SK-N-SH treated with all-trans-retinoic acid at 6 μM for 48 hours (cell line): ENCODE measurements at regions not wholly inside any gene's neighbourhood (a gene's known extent, or its start where the extent isn't known, plus 50 kb on each side); places are given as distances from the start of the nearest gene placed in this dataset.

Experiments
- ATAC-seq: fragments of 200-7000 bp; cut with Tn5 transposase; 3 replicates; pipeline ENCODE4 v1.9.1; 2020; ENCODE audit warnings: mild to moderate bottlenecking, moderate library complexity
- ARNTL ChIP-seq: fragments of 450-650 bp; formaldehyde crosslinking; IDR thresholded peaks from 2 replicates; pipeline ENCODE4 v1.5.0; 2020; ENCODE audit warnings: low read depth, mild to moderate bottlenecking, moderate library complexity, borderline replicate concordance
- BACH2 ChIP-seq: fragments of 250-450 bp; sonication (Bioruptor Pico); IDR thresholded peaks from 2 replicates; pipeline ENCODE4 v1.9.0; 2021; ENCODE audit warnings: mild to moderate bottlenecking, borderline replicate concordance
- CSDC2 ChIP-seq: fragments of 250-450 bp; sonication (Bioruptor Pico); IDR thresholded peaks from 2 replicates; pipeline ENCODE4 v1.5.0; 2020; ENCODE audit warnings: mild to moderate bottlenecking, moderate library complexity
- ESRRG ChIP-seq: fragments of 250-450 bp; sonication (Bioruptor Pico); IDR thresholded peaks from 2 replicates; pipeline ENCODE4 v1.6.1; 2021; ENCODE audit warnings: mild to moderate bottlenecking
- GLIS3 ChIP-seq: fragments of 250-450 bp; sonication (Bioruptor Pico); IDR thresholded peaks from 2 replicates; pipeline ENCODE4 v1.5.0; 2020; ENCODE audit warnings: mild to moderate bottlenecking, moderate library complexity
- OSR1 ChIP-seq: fragments of 250-450 bp; sonication (Bioruptor Pico); IDR thresholded peaks from 2 replicates; pipeline ENCODE4 v1.8.0; 2022; ENCODE audit warnings: moderate library complexity, mild to moderate bottlenecking, inconsistent platforms
- PPARA ChIP-seq: fragments of 250-450 bp; sonication (Bioruptor Pico); IDR thresholded peaks from 2 replicates; pipeline ENCODE4 v1.5.0; 2020; ENCODE audit warnings: mild to moderate bottlenecking, borderline replicate concordance
- RARB ChIP-seq: fragments of 250-450 bp; sonication (Bioruptor Pico); IDR thresholded peaks from 2 replicates; pipeline ENCODE4 v1.8.0; 2021; ENCODE audit warnings: mild to moderate bottlenecking, moderate library complexity
- SNAI2 ChIP-seq: fragments of 250-450 bp; sonication (Bioruptor Pico); IDR thresholded peaks from 2 replicates; pipeline ENCODE4 v1.5.0; 2020; ENCODE audit warnings: mild to moderate bottlenecking, moderate library complexity
- TCF4 ChIP-seq: fragments of 250-450 bp; sonication (Bioruptor Pico); IDR thresholded peaks from 2 replicates; pipeline ENCODE4 v1.8.0; 2021; ENCODE audit warnings: mild to moderate bottlenecking, moderate library complexity, borderline replicate concordance
- TOX ChIP-seq: fragments of 250-450 bp; sonication (Bioruptor Pico); IDR thresholded peaks from 2 replicates; pipeline ENCODE4 v1.8.0; 2021; ENCODE audit warnings: mild to moderate bottlenecking, moderate library complexity, borderline replicate concordance
- ZC3H10 ChIP-seq: fragments of 250-450 bp; sonication (Bioruptor Pico); IDR thresholded peaks from 2 replicates; pipeline ENCODE4 v1.5.1; 2021; ENCODE audit warnings: mild to moderate bottlenecking, moderate library complexity
- ZFP3 ChIP-seq: fragments of 250-450 bp; sonication (Bioruptor Pico); IDR thresholded peaks from 2 replicates; pipeline ENCODE4 v1.5.0; 2020; ENCODE audit warnings: mild to moderate bottlenecking, moderate library complexity
- ZFP30 ChIP-seq: fragments of 450-650 bp; formaldehyde crosslinking; IDR thresholded peaks from 2 replicates; pipeline ENCODE4 v1.5.0; 2022; ENCODE audit warnings: mild to moderate bottlenecking, moderate library complexity
- ZNF565 ChIP-seq: fragments of 450-650 bp; formaldehyde crosslinking; conservative IDR thresholded peaks from 2 replicates; pipeline ENCODE4 v1.5.0; 2020; ENCODE audit warnings: low read depth, mild to moderate bottlenecking, moderate library complexity
- ZNF70 ChIP-seq: fragments of 450-650 bp; formaldehyde crosslinking; IDR thresholded peaks from 2 replicates; pipeline ENCODE4 v1.5.0; 2020; ENCODE audit warnings: mild to moderate bottlenecking, moderate library complexity
- TF ChIP-seq, protein P1 (sequence below): fragments of 250-450 bp; sonication (Bioruptor Pico); IDR thresholded peaks from 2 replicates; pipeline ENCODE4 v1.5.1; 2021; ENCODE audit warnings: mild to moderate bottlenecking, moderate library complexity
- TF ChIP-seq, protein P2 (sequence below): fragments of 250-450 bp; sonication (Bioruptor Pico); IDR thresholded peaks from 2 replicates; pipeline ENCODE4 v1.8.0; 2020; ENCODE audit warnings: mild to moderate bottlenecking, moderate library complexity, borderline replicate concordance
- TF ChIP-seq, protein P3 (sequence below): fragments of 250-450 bp; sonication (Bioruptor Pico); IDR thresholded peaks from 2 replicates; pipeline ENCODE4 v1.8.0; 2021; ENCODE audit warnings: low read depth, mild to moderate bottlenecking, moderate library complexity, borderline replicate concordance
- TF ChIP-seq, protein P4 (sequence below): fragments of 250-450 bp; sonication (Bioruptor Pico); IDR thresholded peaks from 2 replicates; pipeline ENCODE4 v1.5.0; 2020; ENCODE audit warnings: mild to moderate bottlenecking, moderate library complexity

DNA sequence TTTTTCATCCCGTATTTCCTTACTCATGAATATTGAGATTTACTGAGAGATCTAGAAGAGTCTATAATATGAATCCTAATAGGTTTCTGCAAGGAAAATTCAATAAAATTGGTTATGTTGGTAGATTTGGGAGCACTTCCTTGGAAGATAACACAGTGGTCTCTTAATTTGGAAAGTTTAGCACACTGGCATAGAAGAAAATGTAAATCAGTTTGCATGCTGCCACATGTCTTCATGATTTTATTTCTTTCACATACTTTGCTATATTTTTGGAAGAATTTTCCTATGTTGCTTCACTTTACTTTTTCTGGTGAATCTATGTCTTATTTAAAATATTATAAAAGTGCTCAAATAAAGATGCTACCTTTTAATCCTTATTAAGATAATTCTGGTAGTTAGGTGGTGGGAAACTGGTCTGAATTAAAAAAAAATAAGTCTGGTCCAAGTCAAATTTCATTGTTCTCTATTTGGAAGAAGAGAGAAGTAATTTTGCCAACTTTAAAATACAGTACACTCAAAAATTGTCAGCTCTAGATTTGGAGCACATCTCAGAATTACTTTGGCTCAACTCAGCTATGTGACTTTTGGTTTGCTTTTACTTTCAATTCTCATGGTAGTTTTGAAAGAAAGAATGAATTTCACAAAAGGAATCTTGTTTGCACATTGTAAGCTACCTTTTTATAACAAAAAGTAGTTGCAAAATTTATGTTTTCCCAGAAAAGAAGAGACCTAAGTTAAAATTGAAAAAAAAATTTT lies 197.3 kb downstream of the CENPW start:
- ATAC-seq: no peak
- TF ChIP-seq CSDC2 (CRISPR knock-in tag): no peak
- TF ChIP-seq, all 23 proteins: peak for 0

DNA sequence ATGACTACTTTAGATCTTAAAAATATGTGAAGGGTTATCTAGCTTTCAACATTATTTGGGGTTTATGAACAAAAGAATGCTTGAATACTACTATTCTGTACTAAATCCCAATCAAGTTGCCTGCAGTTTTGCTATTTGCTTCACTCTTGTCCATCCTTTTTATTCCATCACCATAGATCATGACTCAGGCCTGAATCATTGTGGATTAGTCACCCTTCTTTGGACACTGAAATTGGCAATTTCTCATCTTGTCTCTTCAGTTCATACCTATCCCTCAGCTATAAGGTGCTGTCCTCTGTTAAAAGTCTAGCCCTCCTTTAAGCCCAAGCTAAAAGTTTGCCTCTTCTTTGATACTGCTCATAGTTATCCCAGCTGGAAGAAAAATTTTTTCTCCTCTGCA lies 199.1 kb downstream of the CENPW start:
- TF ChIP-seq ARNTL: no peak
- TF ChIP-seq ZFP3 (CRISPR knock-in tag): no peak
- TF ChIP-seq, protein P1, sequence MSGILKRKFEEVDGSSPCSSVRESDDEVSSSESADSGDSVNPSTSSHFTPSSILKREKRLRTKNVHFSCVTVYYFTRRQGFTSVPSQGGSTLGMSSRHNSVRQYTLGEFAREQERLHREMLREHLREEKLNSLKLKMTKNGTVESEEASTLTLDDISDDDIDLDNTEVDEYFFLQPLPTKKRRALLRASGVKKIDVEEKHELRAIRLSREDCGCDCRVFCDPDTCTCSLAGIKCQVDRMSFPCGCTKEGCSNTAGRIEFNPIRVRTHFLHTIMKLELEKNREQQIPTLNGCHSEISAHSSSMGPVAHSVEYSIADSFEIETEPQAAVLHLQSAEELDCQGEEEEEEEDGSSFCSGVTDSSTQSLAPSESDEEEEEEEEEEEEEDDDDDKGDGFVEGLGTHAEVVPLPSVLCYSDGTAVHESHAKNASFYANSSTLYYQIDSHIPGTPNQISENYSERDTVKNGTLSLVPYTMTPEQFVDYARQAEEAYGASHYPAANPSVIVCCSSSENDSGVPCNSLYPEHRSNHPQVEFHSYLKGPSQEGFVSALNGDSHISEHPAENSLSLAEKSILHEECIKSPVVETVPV (CRISPR knock-in tag): no peak
- TF ChIP-seq ZNF70 (CRISPR knock-in tag): no peak
- TF ChIP-seq TCF4: no peak
- TF ChIP-seq ZFP30 (CRISPR knock-in tag): no peak
- TF ChIP-seq RARB: no peak
- TF ChIP-seq, protein P2, sequence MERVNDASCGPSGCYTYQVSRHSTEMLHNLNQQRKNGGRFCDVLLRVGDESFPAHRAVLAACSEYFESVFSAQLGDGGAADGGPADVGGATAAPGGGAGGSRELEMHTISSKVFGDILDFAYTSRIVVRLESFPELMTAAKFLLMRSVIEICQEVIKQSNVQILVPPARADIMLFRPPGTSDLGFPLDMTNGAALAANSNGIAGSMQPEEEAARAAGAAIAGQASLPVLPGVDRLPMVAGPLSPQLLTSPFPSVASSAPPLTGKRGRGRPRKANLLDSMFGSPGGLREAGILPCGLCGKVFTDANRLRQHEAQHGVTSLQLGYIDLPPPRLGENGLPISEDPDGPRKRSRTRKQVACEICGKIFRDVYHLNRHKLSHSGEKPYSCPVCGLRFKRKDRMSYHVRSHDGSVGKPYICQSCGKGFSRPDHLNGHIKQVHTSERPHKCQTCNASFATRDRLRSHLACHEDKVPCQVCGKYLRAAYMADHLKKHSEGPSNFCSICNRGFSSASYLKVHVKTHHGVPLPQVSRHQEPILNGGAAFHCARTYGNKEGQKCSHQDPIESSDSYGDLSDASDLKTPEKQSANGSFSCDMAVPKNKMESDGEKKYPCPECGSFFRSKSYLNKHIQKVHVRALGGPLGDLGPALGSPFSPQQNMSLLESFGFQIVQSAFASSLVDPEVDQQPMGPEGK (CRISPR knock-in tag): no peak
- TF ChIP-seq ZC3H10 (CRISPR knock-in tag): no peak
- TF ChIP-seq OSR1 (CRISPR knock-in tag): no peak
- no peak for TF ChIP-seq BACH2 (CRISPR knock-in tag)
- TF ChIP-seq PPARA: no peak
- TF ChIP-seq, protein P3, sequence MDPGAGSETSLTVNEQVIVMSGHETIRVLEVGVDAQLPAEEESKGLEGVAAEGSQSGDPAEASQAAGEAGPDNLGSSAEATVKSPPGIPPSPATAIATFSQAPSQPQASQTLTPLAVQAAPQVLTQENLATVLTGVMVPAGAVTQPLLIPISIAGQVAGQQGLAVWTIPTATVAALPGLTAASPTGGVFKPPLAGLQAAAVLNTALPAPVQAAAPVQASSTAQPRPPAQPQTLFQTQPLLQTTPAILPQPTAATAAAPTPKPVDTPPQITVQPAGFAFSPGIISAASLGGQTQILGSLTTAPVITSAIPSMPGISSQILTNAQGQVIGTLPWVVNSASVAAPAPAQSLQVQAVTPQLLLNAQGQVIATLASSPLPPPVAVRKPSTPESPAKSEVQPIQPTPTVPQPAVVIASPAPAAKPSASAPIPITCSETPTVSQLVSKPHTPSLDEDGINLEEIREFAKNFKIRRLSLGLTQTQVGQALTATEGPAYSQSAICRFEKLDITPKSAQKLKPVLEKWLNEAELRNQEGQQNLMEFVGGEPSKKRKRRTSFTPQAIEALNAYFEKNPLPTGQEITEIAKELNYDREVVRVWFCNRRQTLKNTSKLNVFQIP: no peak
- TF ChIP-seq SNAI2: no peak
- no peak for TF ChIP-seq ZNF565 (CRISPR knock-in tag)
- TF ChIP-seq CSDC2 (CRISPR knock-in tag): no peak
- TF ChIP-seq GLIS3 (CRISPR knock-in tag): no peak
- no peak for TF ChIP-seq ESRRG
- ATAC-seq: peak; percentile 16; the same call in 1 of the 3 replicates

DNA sequence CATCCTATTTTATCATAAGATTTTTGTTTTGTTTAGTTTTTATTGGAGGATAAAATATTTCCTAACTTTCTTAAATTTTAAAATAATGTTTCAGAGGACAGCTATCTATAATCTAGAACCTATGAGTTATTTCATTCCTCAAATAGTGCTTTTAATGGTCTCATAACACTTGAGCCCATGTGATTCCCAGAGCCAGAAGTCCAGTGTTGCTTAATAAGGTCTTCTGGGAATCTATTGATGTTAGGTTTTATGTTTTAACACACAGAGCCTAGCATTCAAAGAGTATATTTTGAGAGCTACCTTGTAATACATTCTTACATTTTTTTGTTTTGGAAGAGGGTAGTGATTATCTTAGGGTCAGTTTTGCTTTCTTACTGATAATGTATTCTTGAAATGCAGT lies 200.2 kb downstream of the CENPW start:
- ATAC-seq: no peak
- TF ChIP-seq ESRRG: no peak
- no peak for TF ChIP-seq ZFP3 (CRISPR knock-in tag)
- no peak for TF ChIP-seq ZC3H10 (CRISPR knock-in tag)
- TF ChIP-seq, protein P4, sequence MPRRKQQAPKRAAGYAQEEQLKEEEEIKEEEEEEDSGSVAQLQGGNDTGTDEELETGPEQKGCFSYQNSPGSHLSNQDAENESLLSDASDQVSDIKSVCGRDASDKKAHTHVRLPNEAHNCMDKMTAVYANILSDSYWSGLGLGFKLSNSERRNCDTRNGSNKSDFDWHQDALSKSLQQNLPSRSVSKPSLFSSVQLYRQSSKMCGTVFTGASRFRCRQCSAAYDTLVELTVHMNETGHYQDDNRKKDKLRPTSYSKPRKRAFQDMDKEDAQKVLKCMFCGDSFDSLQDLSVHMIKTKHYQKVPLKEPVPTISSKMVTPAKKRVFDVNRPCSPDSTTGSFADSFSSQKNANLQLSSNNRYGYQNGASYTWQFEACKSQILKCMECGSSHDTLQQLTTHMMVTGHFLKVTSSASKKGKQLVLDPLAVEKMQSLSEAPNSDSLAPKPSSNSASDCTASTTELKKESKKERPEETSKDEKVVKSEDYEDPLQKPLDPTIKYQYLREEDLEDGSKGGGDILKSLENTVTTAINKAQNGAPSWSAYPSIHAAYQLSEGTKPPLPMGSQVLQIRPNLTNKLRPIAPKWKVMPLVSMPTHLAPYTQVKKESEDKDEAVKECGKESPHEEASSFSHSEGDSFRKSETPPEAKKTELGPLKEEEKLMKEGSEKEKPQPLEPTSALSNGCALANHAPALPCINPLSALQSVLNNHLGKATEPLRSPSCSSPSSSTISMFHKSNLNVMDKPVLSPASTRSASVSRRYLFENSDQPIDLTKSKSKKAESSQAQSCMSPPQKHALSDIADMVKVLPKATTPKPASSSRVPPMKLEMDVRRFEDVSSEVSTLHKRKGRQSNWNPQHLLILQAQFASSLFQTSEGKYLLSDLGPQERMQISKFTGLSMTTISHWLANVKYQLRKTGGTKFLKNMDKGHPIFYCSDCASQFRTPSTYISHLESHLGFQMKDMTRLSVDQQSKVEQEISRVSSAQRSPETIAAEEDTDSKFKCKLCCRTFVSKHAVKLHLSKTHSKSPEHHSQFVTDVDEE (CRISPR knock-in tag): no peak
- TF ChIP-seq, protein P2 (CRISPR knock-in tag): no peak
- no peak for TF ChIP-seq RARB
- TF ChIP-seq, protein P1 (CRISPR knock-in tag): no peak
- TF ChIP-seq TOX (CRISPR knock-in tag): no peak
- TF ChIP-seq SNAI2: no peak
- no peak for TF ChIP-seq ARNTL
- TF ChIP-seq, protein P3: no peak
